ENCODE measurements at regions not wholly inside any gene's neighbourhood (a gene's known extent, or its start where the extent isn't known, plus 50 kb on each side); places are given as distances from the start of the nearest gene placed in this dataset.
"Not testable (repeated sequence)": the region's sequence is repeated elsewhere in the genome, so short reads cannot be mapped to it uniquely, and the experiment has no call there.

GRCh38 chr20:40861427-40862008 is 167.1 kb upstream of the TOP1 start:
- no peak for DNase-seq

- DNase-seq, result no peak
Measured at GRCh38 chr20:40863355-40863919, 165.2 kb upstream of the TOP1 start.

GRCh38 chr20:40864470-40864869 is 164.2 kb upstream of the TOP1 start:
- DNase-seq, result no peak

GRCh38 chr20:40865095-40865494 is 163.5 kb upstream of the TOP1 start:
- DNase-seq, result no peak

GRCh38 chr20:40866056-40866455 is 162.6 kb upstream of the TOP1 start:
- DNase-seq, result no peak

- DNase-seq, result no peak
Measured at GRCh38 chr20:40868551-40869217, 159.9 kb upstream of the TOP1 start.

- no peak for DNase-seq
Measured at GRCh38 chr20:40869218-40870147, 159.1 kb upstream of the TOP1 start.

GRCh38 chr20:40875116-40876085 is 153.2 kb upstream of the TOP1 start:
- no peak for DNase-seq

GRCh38 chr20:40878099-40878498 is 150.5 kb upstream of the TOP1 start:
- DNase-seq, result not testable (repeated sequence)

GRCh38 chr20:40880063-40880728 is 148.4 kb upstream of the TOP1 start:
- DNase-seq, result no peak

- no peak for DNase-seq
Measured at GRCh38 chr20:40880729-40881109, 147.9 kb upstream of the TOP1 start.

- DNase-seq, result no peak
Measured at GRCh38 chr20:40882152-40882551, 146.5 kb upstream of the TOP1 start.

GRCh38 chr20:40883097-40883496 is 145.5 kb upstream of the TOP1 start:
- DNase-seq, result no peak

GRCh38 chr20:40887105-40887504 is 141.5 kb upstream of the TOP1 start:
- DNase-seq, result no peak

GRCh38 chr20:40889266-40889665 is 139.4 kb upstream of the TOP1 start:
- not testable (repeated sequence) for DNase-seq

- no peak for DNase-seq
Measured at GRCh38 chr20:40890181-40890580, 138.4 kb upstream of the TOP1 start.

- no peak for DNase-seq
Measured at GRCh38 chr20:40890635-40891034, 138.0 kb upstream of the TOP1 start.

GRCh38 chr20:40891351-40891750 is 137.3 kb upstream of the TOP1 start:
- no peak for DNase-seq

- DNase-seq, result no peak
Measured at GRCh38 chr20:40892642-40893041, 136.0 kb upstream of the TOP1 start.

- no peak for DNase-seq
Measured at GRCh38 chr20:40893610-40894236, 134.9 kb upstream of the TOP1 start.

- no peak for DNase-seq
Measured at GRCh38 chr20:40894237-40894630, 134.4 kb upstream of the TOP1 start.

Measured in activated naive CD4-positive, alpha-beta T cell (primary cell).